ENCODE measurements at regions not wholly inside any gene's neighbourhood (a gene's known extent, or its start where the extent isn't known, plus 50 kb on each side); places are given as distances from the start of the nearest gene placed in this dataset.

GRCh38 chr2:215829261-215829660 lies 184.1 kb downstream of the MREG start:
- no peak for TF ChIP-seq TAF1 (conservative IDR thresholded peaks at IDR 0.05)
- TF ChIP-seq CTCF (IDR thresholded peaks at IDR 0.05; ENCODE audit: low read depth, low read length, missing input control) = no peak
- no peak for TF ChIP-seq GABPA (IDR thresholded peaks at IDR 0.05 in 1 of 2, conservative IDR thresholded peaks at IDR 0.05 in 1 of 2)
- TF ChIP-seq RXRA (IDR thresholded peaks at IDR 0.05) = no peak

Data from liver (tissue), 3 donors.